ENCODE measurements at regions not wholly inside any gene's neighbourhood (a gene's known extent, or its start where the extent isn't known, plus 50 kb on each side); places are given as distances from the start of the nearest gene placed in this dataset.

DNA sequence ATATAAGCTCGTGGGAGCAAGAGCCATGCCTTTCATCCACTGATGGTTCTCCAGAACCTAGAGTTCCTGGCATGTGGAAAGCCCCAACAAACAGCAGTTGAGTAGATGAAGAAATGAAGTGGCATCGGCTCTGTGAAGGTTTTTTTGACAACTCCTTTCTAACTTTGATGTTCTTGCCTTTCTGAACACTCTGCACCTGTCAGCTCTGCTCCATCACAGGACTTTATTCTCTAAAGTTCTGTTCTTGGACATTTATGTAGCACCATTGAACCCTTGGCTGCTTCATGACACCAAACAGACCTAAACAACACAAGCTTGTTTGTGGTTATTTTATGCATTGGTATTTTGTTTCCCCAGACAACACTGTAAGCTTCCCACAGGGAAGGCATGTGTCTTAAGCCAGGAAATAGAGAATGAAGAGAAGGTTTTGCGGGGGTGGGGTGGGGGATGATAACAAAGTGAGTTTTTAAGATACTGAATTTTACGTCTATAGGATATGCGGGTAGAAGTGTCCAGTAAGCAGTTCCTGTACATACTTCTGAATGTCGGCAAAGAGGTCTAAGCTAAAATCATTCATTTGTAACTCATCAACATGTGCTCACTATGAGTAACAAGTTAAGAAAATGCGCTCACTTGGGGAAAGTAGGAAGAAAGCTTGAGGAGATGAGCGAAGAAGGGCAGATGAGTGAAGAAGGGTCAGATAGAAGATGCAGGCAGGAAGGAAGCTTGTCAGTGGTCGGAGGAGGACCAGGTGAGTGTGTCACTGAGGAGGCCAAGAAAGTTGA, 146.0 kb upstream of the PLEKHG7 start:
- DNase-seq (ENCODE audit: extremely low read depth, low read depth), result no peak

DNA sequence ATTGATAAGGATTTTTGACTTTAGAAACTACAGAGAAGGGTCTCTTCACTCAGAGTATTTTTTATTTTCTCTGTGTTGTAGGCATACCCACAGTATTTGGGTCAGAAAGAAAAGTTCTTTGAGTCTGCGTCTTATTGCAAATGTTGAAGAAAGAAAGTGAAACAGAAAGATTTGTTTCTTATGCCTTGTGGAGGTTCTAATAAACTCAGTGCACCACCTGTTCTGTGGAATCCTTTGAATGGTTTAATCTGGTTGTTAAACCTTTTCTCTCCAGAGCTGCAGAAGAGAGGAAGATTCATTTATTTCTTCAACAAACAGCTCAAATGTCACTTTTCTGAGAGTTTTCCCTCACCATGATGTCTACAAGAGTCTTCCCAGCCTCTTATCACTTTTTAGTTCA, 146.6 kb upstream of the PLEKHG7 start:
- DNase-seq (ENCODE audit: extremely low read depth, low read depth), result no peak

DNA sequence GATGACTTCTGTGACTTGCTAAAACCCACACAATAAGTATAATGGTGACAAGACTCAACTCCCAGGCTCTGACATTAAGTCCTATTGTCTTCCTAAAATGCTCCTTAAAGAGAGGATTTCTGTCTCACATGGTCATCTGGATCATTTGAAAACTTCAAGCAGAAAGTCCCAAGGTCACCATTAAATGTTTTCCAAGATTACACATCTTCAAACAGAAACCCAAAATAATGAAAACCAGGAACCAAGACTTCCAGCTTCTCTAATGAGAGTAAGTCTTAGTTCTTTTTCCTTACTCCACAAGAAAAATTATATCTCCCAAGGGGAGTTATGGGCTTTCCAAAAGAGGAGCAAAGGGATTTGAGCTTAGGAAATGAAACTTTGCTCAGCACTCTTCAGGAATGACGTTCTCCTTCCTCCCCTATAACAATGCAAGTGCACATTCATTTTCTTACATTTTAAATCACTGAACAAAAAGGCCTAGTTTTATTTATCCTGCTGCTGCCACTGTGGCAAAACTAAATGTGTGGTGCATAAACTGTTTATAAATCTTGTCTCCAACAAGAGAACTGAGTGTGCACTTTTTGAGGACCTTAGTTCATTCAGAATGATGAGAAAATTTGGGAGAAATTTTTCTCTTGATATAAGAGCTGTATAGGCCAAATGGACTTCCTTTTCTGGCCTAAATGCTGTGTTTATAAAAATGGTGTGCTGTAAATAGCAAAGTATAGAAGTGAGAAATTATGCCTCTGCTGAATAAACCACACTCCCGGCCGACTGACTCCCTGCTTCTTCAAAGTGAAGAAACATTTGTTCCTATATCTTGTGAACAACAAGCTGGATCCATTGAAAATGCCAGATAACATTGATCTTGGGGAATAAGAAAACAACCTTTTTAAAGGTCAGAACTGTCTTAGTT, 148.4 kb upstream of the PLEKHG7 start:
- DNase-seq (ENCODE audit: extremely low read depth, low read depth), result no peak

DNA sequence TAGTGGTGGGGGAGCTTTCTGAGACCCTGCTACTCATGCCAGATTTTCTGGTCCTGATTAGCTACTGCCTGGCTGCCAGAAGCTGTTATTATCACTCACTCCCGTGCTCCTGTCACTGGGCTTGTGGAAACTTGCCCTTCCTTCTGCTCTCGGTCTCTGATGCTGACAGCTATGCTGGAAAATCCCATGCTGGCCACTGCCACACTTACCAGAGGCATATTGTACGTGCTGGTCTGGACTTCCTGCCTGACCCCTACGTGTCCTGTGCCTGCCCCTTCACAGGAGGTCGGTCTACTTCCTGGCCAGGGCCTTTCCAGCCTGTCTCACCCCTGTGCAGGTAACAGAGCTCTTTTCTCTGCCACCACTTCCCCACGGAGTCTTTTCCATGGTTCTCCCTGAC, 149.4 kb upstream of the PLEKHG7 start:
- DNase-seq (ENCODE audit: extremely low read depth, low read depth), result no peak

DNA sequence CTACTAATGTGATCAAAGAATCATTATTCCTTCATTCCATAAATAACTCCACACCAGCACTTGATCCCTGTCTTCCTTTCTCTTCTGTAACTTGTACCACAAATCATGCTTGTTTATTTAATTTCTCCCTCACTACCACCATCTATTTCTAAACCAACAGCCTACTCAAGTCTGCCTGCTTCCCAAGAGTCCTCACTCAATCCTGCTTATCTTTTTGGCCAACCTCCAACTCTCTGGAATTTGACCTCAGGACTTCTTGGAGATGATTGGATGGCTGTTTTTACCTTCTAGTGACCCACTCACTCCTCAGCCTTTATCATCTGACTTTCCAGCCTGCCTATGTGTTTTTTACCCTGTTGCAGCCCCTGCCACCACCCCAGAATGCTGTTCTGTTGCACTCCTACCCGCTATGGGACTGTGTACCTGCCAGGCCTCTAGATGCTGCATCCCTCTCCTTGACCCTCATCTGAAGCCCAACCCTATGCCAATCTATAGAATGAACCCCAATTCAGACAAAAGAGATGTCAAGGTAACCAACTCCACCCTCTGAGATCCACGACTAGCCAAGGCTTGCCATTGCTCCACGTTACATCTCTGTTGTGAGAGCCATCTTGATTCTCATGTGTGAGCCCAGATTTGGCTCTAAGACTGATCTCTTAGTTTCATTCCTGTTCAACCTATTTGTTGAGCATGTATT, 150.2 kb upstream of the PLEKHG7 start:
- no peak for DNase-seq (ENCODE audit: extremely low read depth, low read depth)

DNA sequence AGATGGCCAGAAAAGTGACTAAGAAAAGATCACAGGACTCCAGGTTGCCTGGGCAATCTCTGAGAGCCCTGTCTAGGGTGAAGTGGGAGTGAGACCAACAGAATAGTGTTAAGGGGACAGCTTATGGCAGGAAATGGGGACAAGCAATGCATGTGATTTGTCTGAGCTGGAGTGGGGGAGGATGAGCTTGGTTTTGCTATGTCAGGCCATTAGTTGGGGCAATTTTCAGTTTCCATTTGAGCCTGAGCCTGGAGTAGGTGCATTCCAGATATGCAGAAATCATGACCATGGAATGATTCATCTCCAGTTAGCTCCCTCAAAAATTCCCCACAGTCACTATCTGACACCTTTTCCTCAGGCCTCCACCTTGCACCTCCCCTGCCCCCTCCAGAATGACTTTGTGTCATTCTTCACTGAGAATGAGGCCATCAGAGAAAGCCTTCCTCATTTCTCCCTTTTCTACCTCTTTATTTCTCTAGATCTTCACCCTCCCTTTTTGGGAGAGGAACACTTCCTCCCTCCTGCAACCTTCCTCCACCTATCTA, 150.9 kb upstream of the PLEKHG7 start:
- no peak for DNase-seq (ENCODE audit: extremely low read depth, low read depth)

DNA sequence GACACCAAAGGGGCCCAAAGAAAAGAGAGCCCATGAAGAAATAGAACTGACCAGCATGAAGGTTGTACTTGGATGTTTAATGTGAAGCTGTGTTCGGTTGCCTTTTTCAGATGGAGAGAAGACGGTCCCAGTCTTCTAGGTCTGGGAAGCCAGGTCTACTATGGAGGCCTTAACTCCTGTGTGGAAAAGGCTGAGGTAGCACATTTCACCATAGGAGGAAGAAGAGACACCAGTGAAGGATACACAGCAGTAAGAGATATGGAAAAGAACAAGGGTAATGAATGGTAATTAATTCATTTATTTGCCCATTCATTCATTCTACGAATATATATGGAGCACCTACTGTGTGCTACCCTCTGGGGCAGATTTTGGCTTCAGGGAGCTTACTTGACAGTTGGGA, 151.6 kb upstream of the PLEKHG7 start:
- DNase-seq (ENCODE audit: extremely low read depth, low read depth), result no peak

DNA sequence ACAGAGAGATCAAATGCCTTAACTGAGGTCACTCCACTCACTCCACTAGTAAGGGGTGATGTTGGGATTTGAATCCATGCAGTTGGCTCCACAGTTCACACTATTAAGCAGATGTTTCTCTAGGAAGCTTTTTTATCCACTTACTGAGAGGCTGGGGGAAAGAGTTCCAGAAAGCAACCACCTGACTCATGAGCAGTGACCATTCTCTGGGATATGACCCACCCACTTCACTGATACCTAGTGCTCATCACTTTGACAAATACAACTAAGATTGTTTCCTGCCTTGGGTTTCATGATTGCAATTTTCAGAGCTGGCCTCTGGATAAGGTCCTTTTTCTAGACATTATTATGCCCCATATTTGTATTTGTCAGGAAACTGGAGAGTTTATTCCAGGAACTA, 152.1 kb upstream of the PLEKHG7 start:
- no peak for DNase-seq (ENCODE audit: extremely low read depth, low read depth)

DNA sequence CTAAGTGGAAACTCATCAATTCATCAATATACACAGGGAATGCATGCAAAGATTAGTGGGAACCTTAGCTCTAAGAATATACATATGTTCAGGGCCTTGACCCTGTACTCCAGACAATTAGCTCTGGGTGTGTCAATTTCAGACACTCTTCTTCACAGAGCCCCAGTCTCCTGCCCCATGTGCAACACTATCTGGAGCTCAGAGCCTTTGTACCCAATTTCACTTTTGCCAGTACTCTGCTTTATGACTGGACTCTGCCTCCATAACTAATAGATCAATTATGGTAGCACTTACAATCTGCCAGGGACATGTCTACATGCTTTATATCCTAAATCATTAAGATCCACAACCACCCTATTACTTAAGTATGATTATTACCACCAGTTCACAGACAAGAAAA, 152.5 kb upstream of the PLEKHG7 start:
- DNase-seq (ENCODE audit: extremely low read depth, low read depth), result no peak

DNA sequence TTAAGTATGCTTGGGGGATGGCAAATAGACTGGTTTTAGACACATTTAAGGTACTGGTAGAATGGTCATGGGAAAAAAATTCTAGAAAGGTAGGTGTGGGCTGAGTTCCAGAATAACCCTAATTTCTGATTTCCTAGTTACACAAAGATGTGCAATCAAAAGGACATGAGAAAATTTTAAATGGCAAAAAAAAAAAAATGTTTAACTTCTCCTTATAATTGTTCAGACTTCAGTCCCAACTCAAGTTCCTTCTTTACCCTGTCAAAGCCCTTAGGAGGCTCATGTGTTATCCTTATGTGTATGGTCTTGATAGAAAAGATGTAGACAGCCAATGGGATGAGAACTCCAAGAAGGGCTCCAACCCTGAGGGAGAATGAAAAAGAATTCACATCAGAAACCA, 153.3 kb upstream of the PLEKHG7 start:
- DNase-seq (ENCODE audit: extremely low read depth, low read depth), result no peak

DNA sequence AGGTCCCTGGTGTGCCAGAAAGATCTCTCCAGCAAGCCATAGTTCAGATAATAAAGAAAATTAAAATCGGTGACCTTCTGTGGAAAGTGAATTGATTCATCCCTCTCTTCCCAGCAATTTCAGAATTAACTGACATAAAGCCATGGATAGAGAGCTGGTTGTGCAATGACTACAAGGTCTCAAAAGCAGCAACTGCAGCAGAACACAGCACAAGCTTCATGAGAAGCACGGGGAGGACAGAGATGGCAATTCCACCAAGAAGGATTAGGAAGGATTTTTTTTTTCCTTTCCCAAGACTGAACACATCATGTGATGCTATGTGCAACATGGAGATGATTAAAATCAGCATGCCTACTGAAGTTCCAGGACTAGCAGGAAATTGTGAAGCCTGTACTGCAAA, 154.9 kb upstream of the PLEKHG7 start:
- no peak for DNase-seq (ENCODE audit: extremely low read depth, low read depth)

DNA sequence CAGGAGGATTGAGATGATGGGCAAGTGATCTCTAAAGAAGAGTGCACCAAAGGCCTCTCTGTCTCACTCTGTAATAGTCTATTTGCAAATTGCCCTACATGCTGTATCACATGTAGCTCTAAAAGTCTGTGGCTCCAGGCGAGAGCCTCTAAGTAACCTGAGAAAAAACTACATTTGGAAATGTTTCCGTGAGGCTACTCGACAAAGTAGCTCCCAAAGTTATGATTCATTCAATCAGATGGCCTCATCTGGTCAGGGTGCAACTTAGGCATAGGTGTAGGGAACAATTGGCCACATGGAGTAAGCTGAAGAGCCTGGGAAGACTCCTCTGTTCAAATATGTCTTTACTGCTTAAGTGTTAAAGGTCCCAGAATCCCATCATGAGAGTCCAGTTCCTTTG, 155.4 kb upstream of the PLEKHG7 start:
- no peak for DNase-seq (ENCODE audit: extremely low read depth, low read depth)

DNA sequence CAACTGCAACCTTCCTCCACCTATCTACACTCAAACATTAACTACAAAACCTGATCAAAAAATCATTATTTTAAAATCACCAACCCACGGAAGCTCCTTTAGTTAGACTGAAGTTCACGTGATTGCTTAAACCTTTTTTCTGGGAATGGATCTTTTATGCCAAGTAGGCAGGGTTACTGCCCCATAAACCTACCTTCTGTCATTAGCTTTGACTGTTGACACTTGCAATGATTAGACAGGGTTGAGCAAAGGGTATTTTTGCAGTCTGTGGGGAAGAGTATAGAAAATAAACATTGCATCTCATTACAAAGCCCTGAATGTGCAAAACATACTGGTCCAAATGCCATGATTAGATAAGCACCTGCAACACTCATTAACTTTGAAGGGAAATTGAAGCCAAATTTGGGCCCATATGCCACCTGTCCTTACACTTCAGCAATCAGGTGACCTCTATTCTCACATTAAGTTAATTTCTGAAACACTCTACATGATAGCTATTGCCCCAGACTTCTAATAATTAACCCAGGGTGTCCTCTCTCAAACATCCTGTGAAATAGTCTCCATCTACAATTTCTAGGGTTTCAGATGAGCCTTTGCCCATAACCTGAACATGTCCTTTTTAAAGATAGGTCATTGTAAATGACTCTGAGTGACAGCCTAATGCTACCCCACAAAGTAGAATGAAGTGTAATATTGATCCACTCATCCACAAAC, 156.0 kb upstream of the PLEKHG7 start:
- DNase-seq (ENCODE audit: extremely low read depth, low read depth), result no peak

DNA sequence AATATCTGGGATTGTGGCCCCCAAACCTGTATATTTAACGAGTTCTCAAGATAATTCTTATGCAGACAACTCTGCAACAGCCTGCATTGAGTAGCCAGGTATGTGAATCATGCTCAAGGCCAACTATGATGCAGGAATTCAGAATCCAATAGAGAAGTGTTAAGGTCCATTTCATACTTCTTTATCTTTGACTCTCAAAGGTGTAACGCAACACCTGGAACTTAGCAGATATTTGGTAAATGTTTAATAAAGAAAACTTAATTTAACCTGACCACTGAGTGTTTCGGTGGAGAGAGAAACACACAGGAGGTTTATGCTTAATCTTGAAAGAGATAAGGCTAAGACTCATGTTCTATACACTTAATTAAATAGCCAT, 156.5 kb upstream of the PLEKHG7 start:
- DNase-seq (ENCODE audit: extremely low read depth, low read depth), result no peak

DNA sequence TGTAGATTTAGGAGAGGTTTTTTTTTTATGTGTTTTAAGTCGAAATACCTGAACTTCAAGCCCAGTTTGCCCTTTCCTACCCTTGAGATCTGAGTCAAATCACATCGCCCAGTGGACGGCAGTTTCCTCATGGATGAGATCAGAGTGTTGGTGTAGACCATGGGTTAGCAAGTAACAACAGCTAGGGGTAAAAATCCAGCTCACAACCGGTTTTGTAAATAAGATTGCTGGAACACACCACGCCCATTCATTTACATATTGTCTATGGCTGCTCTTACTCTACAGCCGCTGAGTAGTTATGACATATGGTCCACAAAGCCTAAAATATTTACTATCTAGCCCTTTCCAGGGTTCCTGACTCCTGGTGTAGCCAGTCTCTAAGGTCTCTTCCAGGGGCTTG, 158.5 kb upstream of the PLEKHG7 start:
- no peak for DNase-seq (ENCODE audit: extremely low read depth, low read depth)

DNA sequence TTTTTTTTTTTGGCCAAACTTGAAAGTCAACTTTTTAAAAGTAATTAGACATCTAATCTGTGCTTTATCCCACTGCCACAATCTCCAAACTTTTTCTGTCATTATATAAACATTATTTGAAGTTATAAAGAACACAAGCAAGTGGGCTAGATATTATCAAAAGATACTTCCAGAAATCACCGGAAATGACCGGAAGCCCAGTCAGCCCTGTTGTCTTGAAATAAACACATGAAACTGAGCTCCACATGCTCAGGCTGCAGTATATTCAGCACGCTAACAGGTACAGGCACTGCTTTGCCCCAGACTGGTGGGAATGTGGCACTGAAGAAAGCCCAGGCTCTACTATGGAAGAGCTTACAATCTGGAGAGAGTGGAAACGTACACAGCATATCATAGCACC, 158.9 kb upstream of the PLEKHG7 start:
- DNase-seq (ENCODE audit: extremely low read depth, low read depth), result no peak

DNA sequence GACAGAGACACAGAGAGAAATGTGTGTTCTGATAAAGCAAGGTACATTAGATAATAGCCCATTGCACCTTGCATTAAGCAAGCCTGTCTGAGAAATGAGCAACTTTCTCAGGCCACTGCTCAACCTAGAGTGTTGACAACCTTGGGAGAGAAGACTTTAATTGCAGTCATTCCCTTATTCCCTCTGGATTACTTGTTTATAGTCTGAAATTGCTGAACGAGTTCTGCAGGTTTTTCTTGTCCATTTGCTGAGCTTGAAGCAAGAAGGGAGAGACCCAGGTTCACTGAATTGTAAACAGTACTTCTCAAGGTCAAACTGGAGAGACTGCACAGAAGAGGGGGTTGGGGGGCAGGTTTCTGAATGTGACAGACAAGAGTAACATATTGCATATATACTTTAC, 159.4 kb upstream of the PLEKHG7 start:
- DNase-seq (ENCODE audit: extremely low read depth, low read depth), result no peak

DNA sequence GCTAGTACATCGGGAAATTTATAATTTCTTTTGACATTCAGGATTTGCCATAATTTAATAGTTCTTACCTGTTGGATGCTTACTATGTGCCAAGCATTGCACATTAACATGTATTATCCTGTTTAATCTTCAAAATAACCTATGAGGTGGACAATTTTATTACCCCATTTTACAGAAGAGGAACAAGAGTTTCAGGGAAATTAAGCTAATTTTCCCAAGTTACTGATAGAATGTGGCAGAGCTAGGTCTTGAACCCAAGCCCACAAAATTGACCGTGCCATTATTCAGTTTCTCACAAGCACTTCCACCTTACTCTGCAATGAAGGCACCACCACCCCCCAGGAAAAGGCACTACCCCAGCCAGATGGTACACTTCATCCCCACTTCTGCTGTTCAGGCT, 161.1 kb upstream of the PLEKHG7 start:
- DNase-seq (ENCODE audit: extremely low read depth, low read depth), result no peak

DNA sequence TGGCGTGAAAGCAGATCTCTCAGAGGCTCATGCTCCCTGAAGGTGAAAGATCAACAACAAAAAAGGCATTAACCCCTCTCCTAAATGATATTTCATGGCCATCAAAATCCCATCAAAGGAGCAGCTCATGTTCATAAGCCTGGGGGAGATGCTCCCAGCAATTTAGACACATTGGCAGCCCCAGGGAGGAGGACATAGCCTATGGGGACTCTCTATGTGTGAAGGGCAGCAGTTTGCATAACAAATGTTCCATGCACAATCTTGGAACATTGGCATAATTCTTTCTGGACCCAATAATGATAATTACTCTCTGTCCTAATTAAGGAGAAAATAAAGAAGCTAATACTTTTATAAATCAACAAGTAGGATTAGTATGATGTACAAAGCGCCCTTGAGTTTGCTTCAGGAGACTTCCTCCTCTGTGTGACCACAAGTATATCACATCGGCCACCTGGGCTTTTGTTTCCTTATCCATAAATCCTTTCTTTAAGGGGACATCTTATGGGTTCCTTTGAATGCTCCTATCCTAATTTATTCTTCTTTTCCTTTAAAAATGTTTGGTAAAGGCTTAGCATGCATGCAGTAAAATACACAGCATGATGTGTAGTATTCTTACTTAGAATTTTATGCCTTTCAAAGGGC, 161.9 kb upstream of the PLEKHG7 start:
- DNase-seq (ENCODE audit: extremely low read depth, low read depth), result no peak

Data from NCI-H460 (cell line).